MM.1S (cell line): ENCODE measurements at regions not wholly inside any gene's neighbourhood (a gene's known extent, or its start where the extent isn't known, plus 50 kb on each side); places are given as distances from the start of the nearest gene placed in this dataset.

Source experiments
- DNase-seq: peaks from one replicate; pipeline ENCODE4 v3.0.0-alpha.2; 2015
- H2AFZ ChIP-seq: fragments of 300-600 bp; sonication (generic); 2 replicates; pipeline ENCODE4 v1.6.0; 2016; ENCODE audit warnings: antibody characterized with exemption, low read length
- H3F3A ChIP-seq: fragments of 300-600 bp; sonication (generic); 2 replicates; pipeline ENCODE4 v1.6.1; 2016; ENCODE audit warnings: mild to moderate bottlenecking, antibody characterized with exemption, low read length, moderate library complexity, mixed read lengths; ENCODE audit not compliant: insufficient read depth
- H3K27ac ChIP-seq: fragments of 300-600 bp; sonication (generic); 2 replicates; pipeline ENCODE4 v1.5.1; 2016; ENCODE audit warnings: mild to moderate bottlenecking, low read length
- H3K27me3 ChIP-seq: fragments of 300-600 bp; sonication (generic); replicated peaks from 2 replicates; pipeline ENCODE4 v1.6.0; 2016; ENCODE audit warnings: low read length; ENCODE audit not compliant: insufficient read depth
- H3K36me3 ChIP-seq: fragments of 300-600 bp; sonication (generic); replicated peaks from 2 replicates; pipeline ENCODE4 v1.6.1; 2016; ENCODE audit warnings: mild to moderate bottlenecking, low read length, mixed read lengths; ENCODE audit not compliant: insufficient read depth
- H3K4me1 ChIP-seq: fragments of 300-600 bp; sonication (generic); 2 replicates; pipeline ENCODE4 v1.6.1; 2016; ENCODE audit warnings: low read length, mixed read lengths
- H3K4me2 ChIP-seq: fragments of 300-600 bp; sonication (generic); 2 replicates; pipeline ENCODE4 v1.6.0; 2016; ENCODE audit warnings: low read depth, low read length
- H3K4me3 ChIP-seq: fragments of 300-600 bp; sonication (generic); 2 replicates; pipeline ENCODE4 v1.5.1; 2016; ENCODE audit warnings: low read length, mixed read lengths
- H3K79me2 ChIP-seq: fragments of 300-600 bp; sonication (generic); 2 replicates; pipeline ENCODE4 v1.6.1; 2016; ENCODE audit warnings: mixed run types, low read length, mixed read lengths
- H3K9ac ChIP-seq: fragments of 300-600 bp; sonication (generic); 2 replicates; pipeline ENCODE4 v1.6.1; 2016; ENCODE audit warnings: low read length, mixed read lengths
- H3K9me2 ChIP-seq: fragments of 300-600 bp; sonication (generic); replicated peaks from 2 replicates; pipeline ENCODE4 v1.6.1; 2016; ENCODE audit warnings: mild to moderate bottlenecking, low read length, mixed read lengths; ENCODE audit not compliant: insufficient read depth
- H3K9me3 ChIP-seq: fragments of 300-600 bp; sonication (generic); replicated peaks from 2 replicates; pipeline ENCODE4 v1.6.1; 2016; ENCODE audit warnings: mild to moderate bottlenecking, low read length, mixed read lengths; ENCODE audit not compliant: insufficient read depth
- H4K20me1 ChIP-seq: fragments of 300-600 bp; sonication (generic); 2 replicates; pipeline ENCODE4 v1.6.1; 2016; ENCODE audit warnings: mild to moderate bottlenecking, low read length, moderate library complexity, mixed read lengths; ENCODE audit not compliant: insufficient read depth
- EZH2 ChIP-seq: fragments of 300-600 bp; sonication (generic); optimal IDR thresholded peaks from 2 replicates; pipeline ENCODE3; 2017; ENCODE audit warnings: low read depth, mild to moderate bottlenecking, antibody characterized with exemption, low read length, mixed read lengths
- EZH2phosphoT487 ChIP-seq: fragments of 300-600 bp; sonication (generic); IDR thresholded peaks from 2 replicates; pipeline ENCODE4 v1.6.1; 2018; ENCODE audit warnings: antibody characterized with exemption, low read length
- TF ChIP-seq, protein P1 (sequence below): fragments of 300-600 bp; sonication (generic); IDR thresholded peaks from 2 replicates; pipeline ENCODE4 v1.5.1; 2016; ENCODE audit warnings: antibody characterized with exemption, low read length, mixed read lengths

DNA sequence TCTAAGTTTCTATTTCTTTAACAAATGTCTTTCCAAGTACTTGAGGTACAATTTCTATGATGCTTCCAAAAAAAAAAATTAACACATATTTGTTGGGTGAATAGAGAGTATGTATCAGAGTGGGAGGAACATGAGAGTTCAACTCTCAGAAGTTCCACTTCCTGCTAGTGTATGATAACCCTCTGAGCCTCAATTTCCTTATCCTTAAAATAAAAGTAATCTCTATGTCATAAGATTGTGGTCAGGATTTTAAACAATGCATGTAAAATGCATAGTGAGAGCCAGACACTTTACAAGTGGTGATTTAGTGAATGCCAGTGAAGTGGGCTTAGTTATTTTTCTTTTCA is 270.3 kb upstream of the AMIGO2 start:
- Histone ChIP-seq H3K36me3 (no peaks in the 10 kb centered on the region), H3K79me2 (no peaks in the 10 kb centered on the region), H3F3A (no peaks in the 10 kb centered on the region), H3K9ac (no peak overlapping the region), H2AFZ (no peak overlapping the region), H3K9me3 (no peaks in the 10 kb centered on the region), H4K20me1 (no peaks in the 10 kb centered on the region), H3K9me2 (no peaks in the 10 kb centered on the region), H3K27ac (no peak overlapping the region), H3K4me3 (no peak overlapping the region), H3K4me2 (no peak overlapping the region), H3K27me3 (no peaks in the 10 kb centered on the region), H3K4me1 (no peaks in the 10 kb centered on the region)
- no peak for DNase-seq
- no peak for TF ChIP-seq EZH2
- TF ChIP-seq, protein P1, sequence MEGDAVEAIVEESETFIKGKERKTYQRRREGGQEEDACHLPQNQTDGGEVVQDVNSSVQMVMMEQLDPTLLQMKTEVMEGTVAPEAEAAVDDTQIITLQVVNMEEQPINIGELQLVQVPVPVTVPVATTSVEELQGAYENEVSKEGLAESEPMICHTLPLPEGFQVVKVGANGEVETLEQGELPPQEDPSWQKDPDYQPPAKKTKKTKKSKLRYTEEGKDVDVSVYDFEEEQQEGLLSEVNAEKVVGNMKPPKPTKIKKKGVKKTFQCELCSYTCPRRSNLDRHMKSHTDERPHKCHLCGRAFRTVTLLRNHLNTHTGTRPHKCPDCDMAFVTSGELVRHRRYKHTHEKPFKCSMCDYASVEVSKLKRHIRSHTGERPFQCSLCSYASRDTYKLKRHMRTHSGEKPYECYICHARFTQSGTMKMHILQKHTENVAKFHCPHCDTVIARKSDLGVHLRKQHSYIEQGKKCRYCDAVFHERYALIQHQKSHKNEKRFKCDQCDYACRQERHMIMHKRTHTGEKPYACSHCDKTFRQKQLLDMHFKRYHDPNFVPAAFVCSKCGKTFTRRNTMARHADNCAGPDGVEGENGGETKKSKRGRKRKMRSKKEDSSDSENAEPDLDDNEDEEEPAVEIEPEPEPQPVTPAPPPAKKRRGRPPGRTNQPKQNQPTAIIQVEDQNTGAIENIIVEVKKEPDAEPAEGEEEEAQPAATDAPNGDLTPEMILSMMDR: no peak
- no peak for TF ChIP-seq EZH2phosphoT487

DNA sequence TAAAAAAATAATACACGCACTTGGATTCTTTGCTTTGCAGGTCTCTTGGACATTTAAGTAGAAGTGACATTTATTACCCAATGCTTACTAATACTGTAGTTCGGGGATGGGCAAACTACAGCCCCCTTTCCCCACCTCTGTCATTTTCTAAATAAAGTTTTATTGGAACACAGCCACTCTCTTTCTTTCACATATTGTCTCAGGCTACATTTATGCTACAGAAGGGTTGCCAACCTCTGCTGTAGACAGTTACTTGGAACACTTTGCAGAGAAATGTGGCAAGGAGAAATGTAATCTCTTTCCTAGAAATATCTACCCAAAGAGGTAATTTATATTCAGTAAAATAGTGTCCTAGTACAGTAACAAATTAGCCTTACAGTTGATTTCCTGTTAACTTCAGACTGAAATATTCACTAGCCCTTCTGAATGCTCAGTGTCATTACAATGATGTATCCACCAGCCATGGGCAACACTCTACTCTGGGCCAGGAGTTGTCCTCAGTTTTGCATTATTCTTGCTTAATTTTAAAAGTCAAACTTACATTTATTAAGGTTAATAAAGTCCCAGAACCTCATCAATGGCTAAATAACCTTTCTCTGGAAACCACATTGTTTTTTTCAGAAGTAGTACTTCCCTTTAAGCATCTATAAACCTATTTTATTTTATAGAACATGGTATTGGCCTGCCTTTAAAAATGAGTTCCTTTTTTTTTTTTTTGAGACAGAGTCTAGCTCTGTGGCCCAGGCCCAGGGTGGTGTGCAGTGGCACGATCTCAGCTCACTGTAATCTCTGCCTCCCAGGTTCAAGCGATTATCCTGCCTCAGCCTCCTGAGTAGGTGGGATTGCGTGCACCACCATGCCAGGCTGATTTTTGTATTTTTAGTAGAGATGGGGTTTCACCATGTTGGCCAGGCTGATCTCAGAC is 269.6 kb upstream of the AMIGO2 start:
- no peaks in the 10 kb centered on the region for H3K9me2 ChIP-seq
- no peak overlapping the region for H3K9ac ChIP-seq
- no peak overlapping the region for H2AFZ ChIP-seq
- H3K27ac ChIP-seq: no peak overlapping the region
- no peaks in the 10 kb centered on the region for H3K36me3 ChIP-seq
- no peaks in the 10 kb centered on the region for H3K4me1 ChIP-seq
- H3K9me3 ChIP-seq: no peaks in the 10 kb centered on the region
- no peaks in the 10 kb centered on the region for H3K27me3 ChIP-seq
- no peak for DNase-seq
- H3K4me2 ChIP-seq: no peak overlapping the region
- no peaks in the 10 kb centered on the region for H3F3A ChIP-seq
- no peaks in the 10 kb centered on the region for H3K79me2 ChIP-seq
- H3K4me3 ChIP-seq: no peak overlapping the region
- H4K20me1 ChIP-seq: no peaks in the 10 kb centered on the region
- TF ChIP-seq, protein P1: no peak
- no peak for TF ChIP-seq EZH2phosphoT487
- TF ChIP-seq EZH2: no peak

DNA sequence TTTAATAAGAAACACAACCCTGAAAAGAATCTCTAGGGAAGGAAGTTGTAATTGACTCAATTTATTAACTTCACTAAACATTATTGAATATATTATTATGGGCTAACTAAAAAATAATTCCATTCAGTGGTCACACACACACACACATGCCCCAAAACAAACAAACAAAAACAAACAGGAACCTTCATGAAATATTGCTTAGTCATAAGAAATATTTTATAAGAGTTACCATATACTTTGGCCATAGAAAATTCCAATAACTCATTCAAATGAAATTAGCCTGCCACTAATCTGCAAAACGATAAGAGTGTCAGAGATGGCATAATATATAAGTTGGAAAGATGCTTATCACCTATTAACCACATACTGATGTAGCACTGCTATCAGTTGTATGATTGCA is 268.4 kb upstream of the AMIGO2 start:
- Histone ChIP-seq H2AFZ (no peak overlapping the region), H3K4me1 (no peaks in the 10 kb centered on the region), H3K27me3 (no peaks in the 10 kb centered on the region), H3K4me3 (no peak overlapping the region), H3K36me3 (no peaks in the 10 kb centered on the region), H3F3A (no peaks in the 10 kb centered on the region), H3K4me2 (no peak overlapping the region), H3K79me2 (no peaks in the 10 kb centered on the region), H4K20me1 (no peaks in the 10 kb centered on the region), H3K27ac (no peak overlapping the region), H3K9me2 (no peaks in the 10 kb centered on the region), H3K9ac (no peak overlapping the region), H3K9me3 (no peaks in the 10 kb centered on the region)
- TF ChIP-seq, protein P1: no peak
- no peak for TF ChIP-seq EZH2phosphoT487
- no peak for TF ChIP-seq EZH2
- DNase-seq: no peak
